H9 (cell line): ENCODE measurements at regions not wholly inside any gene's neighbourhood (a gene's known extent, or its start where the extent isn't known, plus 50 kb on each side); places are given as distances from the start of the nearest gene placed in this dataset.

Source experiments
- DNase-seq: peaks from one replicate; pipeline ENCODE4 v3.0.0-alpha.2; 2017
- H2AFZ ChIP-seq: one replicate; pipeline ENCODE4 v1.6.1; 2013; ENCODE audit warnings: mild to moderate bottlenecking, low read length, control low read depth, moderate library complexity
- H2AK5ac ChIP-seq: 2 replicates; pipeline ENCODE4 v1.6.1; 2013; ENCODE audit warnings: low read length, control low read depth, mixed read lengths; ENCODE audit not compliant: insufficient read length
- H2BK120ac ChIP-seq: one replicate; pipeline ENCODE4 v1.6.1; 2013; ENCODE audit warnings: low read depth, mild to moderate bottlenecking, low read length, control low read depth, inconsistent platforms; ENCODE audit not compliant: poor library complexity, severe bottlenecking
- H2BK12ac ChIP-seq: 2 replicates; pipeline ENCODE4 v1.6.1; 2013; ENCODE audit warnings: low read length, control low read depth, mixed read lengths, low read depth; ENCODE audit not compliant: insufficient read length
- H2BK15ac ChIP-seq: 2 replicates; pipeline ENCODE4 v1.6.1; 2013; ENCODE audit warnings: low read depth, low read length, control low read depth
- H2BK20ac ChIP-seq: one replicate; pipeline ENCODE4 v1.6.1; 2013; ENCODE audit warnings: low read depth, mild to moderate bottlenecking, low read length, control low read depth, inconsistent platforms; ENCODE audit not compliant: poor library complexity, severe bottlenecking
- H2BK5ac ChIP-seq: 2 replicates; pipeline ENCODE4 v1.6.1; 2013; ENCODE audit warnings: low read length, control low read depth, mixed read lengths; ENCODE audit not compliant: insufficient read length
- H3K14ac ChIP-seq: 2 replicates; pipeline ENCODE4 v1.6.1; 2013; ENCODE audit warnings: low read length, control low read depth; ENCODE audit not compliant: insufficient read depth
- H3K18ac ChIP-seq: 2 replicates; pipeline ENCODE4 v1.6.1; 2013; ENCODE audit warnings: low read depth, mild to moderate bottlenecking, mixed read lengths, low read length, control low read depth; ENCODE audit not compliant: insufficient read length
- H3K23ac ChIP-seq: 2 replicates; pipeline ENCODE4 v1.6.1; 2013; ENCODE audit warnings: low read length, control low read depth, mixed read lengths, low read depth; ENCODE audit not compliant: insufficient read length
- H3K23me2 ChIP-seq: 2 replicates; pipeline ENCODE4 v1.6.1; 2013; ENCODE audit warnings: low read depth, mild to moderate bottlenecking, mixed read lengths, low read length, control low read depth; ENCODE audit not compliant: insufficient read length, poor library complexity, severe bottlenecking
- H3K27ac ChIP-seq: 2 replicates; pipeline ENCODE4 v1.5.1; 2013; ENCODE audit warnings: low read length, control low read depth, mixed read lengths, low read depth; ENCODE audit not compliant: insufficient read length
- H3K27me3 ChIP-seq: 2 replicates; pipeline ENCODE4 v1.6.1; 2013; ENCODE audit warnings: low read length, control low read depth, inconsistent platforms; ENCODE audit not compliant: insufficient read depth
- H3K4ac ChIP-seq: 2 replicates; pipeline ENCODE4 v1.6.1; 2013; ENCODE audit warnings: low read depth, mild to moderate bottlenecking, control low read depth, inconsistent platforms, low read length, moderate library complexity
- H3K4me1 ChIP-seq: 2 replicates; pipeline ENCODE4 v1.6.1; 2013; ENCODE audit warnings: low read length, control low read depth, inconsistent platforms; ENCODE audit not compliant: insufficient read depth
- H3K4me2 ChIP-seq: 2 replicates; pipeline ENCODE4 v1.6.1; 2013; ENCODE audit warnings: low read length, control low read depth, mixed read lengths; ENCODE audit not compliant: insufficient read length, insufficient read depth
- H3K56ac ChIP-seq: 2 replicates; pipeline ENCODE4 v1.6.1; 2013; ENCODE audit warnings: low read depth, mild to moderate bottlenecking, mixed read lengths, low read length, control low read depth; ENCODE audit not compliant: insufficient read length
- H3K79me1 ChIP-seq: 2 replicates; pipeline ENCODE4 v1.6.1; 2013; ENCODE audit warnings: low read depth, mild to moderate bottlenecking, moderate library complexity, low read length, control low read depth, inconsistent platforms; ENCODE audit not compliant: insufficient read depth, poor library complexity, severe bottlenecking
- H3K79me2 ChIP-seq: 2 replicates; pipeline ENCODE4 v1.6.1; 2013; ENCODE audit warnings: low read length, control low read depth, inconsistent platforms; ENCODE audit not compliant: insufficient read depth
- H3K9ac ChIP-seq: 2 replicates; pipeline ENCODE4 v1.6.1; 2013; ENCODE audit warnings: low read length, control low read depth, mixed read lengths; ENCODE audit not compliant: insufficient read length; ENCODE audit errors: extremely low read depth
- H3K9me3 ChIP-seq: one replicate; pipeline ENCODE4 v1.6.1; 2013; ENCODE audit warnings: low read depth, low read length, inconsistent platforms; ENCODE audit not compliant: control insufficient read depth
- H3T11ph ChIP-seq: one replicate; pipeline ENCODE4 v1.6.1; 2013; ENCODE audit warnings: mild to moderate bottlenecking, low read length, control low read depth, inconsistent platforms
- H4K20me1 ChIP-seq: one replicate; pipeline ENCODE4 v1.6.1; 2013; ENCODE audit not compliant: control insufficient read depth, insufficient read length, insufficient read depth
- H4K5ac ChIP-seq: 2 replicates; pipeline ENCODE4 v1.6.1; 2013; ENCODE audit warnings: low read depth, mild to moderate bottlenecking, mixed read lengths, low read length, control low read depth; ENCODE audit not compliant: insufficient read length
- H4K8ac ChIP-seq: replicated peaks from 2 replicates; pipeline ENCODE4 v1.6.1; 2013; ENCODE audit warnings: low read length, control low read depth, mixed read lengths, low read depth; ENCODE audit not compliant: insufficient read length
- H4K91ac ChIP-seq: 2 replicates; pipeline ENCODE4 v1.6.1; 2013; ENCODE audit warnings: low read depth, mild to moderate bottlenecking, moderate library complexity, mixed read lengths, low read length, control low read depth; ENCODE audit not compliant: insufficient read length
- H3K27ac Mint-ChIP-seq, 3 experiments: 2 replicates in 2 of 3; 3 replicates in 1 of 3; pipeline ENCODE4 v1.8.0; 2020 to 2021; ENCODE audit warnings: mixed read lengths in 3 of 3, mild to moderate bottlenecking in 1 of 3, moderate library complexity in 1 of 3
- H3K27me3 Mint-ChIP-seq: 2 replicates; pipeline ENCODE4 v1.8.0; 2021; ENCODE audit warnings: low read depth, mild to moderate bottlenecking, moderate library complexity, mixed read lengths
- H3K36me3 Mint-ChIP-seq, 3 experiments: 2 replicates in 2 of 3; 3 replicates in 1 of 3; pipeline ENCODE4 v1.8.0; 2020 to 2021; ENCODE audit warnings: low read depth in 3 of 3, mixed read lengths in 3 of 3; ENCODE audit not compliant: insufficient read depth in 1 of 3
- H3K4me1 Mint-ChIP-seq, 2 experiments: 2 replicates each; pipeline ENCODE4 v1.8.0; 2020; ENCODE audit warnings: mixed read lengths in 2 of 2
- H3K4me3 Mint-ChIP-seq, 2 experiments: 2 replicates in 1 of 2; 3 replicates in 1 of 2; pipeline ENCODE4 v1.8.0; 2020 to 2021; ENCODE audit warnings: mild to moderate bottlenecking in 2 of 2, mixed read lengths in 2 of 2, moderate library complexity in 1 of 2
- H3K9me3 Mint-ChIP-seq, 2 experiments: 2 replicates in 1 of 2; 3 replicates in 1 of 2; pipeline ENCODE4 v1.8.0; 2020; ENCODE audit warnings: mild to moderate bottlenecking in 2 of 2, mixed read lengths in 2 of 2, moderate library complexity in 1 of 2
- WGBS: extraction: QIAGEN DNeasy Blood & Tissue Kit; methylation state at CpG from one replicate; pipeline ENCODE4 v1.1.7; 2013; ENCODE audit warnings: missing lambda C conversion rate, low lambda C conversion rate, mixed read lengths; ENCODE audit not compliant: insufficient read length; ENCODE audit errors: extremely low coverage; 5-methylcytosine and 5-hydroxymethylcytosine counted together
- TF ChIP-seq, protein P1 (sequence below): fragments of 200-600 bp; sonication (generic); conservative IDR thresholded peaks from 3 replicates; pipeline ENCODE4 v1.8.0; 2021; ENCODE audit warnings: antibody characterized with exemption, mild to moderate bottlenecking

DNA sequence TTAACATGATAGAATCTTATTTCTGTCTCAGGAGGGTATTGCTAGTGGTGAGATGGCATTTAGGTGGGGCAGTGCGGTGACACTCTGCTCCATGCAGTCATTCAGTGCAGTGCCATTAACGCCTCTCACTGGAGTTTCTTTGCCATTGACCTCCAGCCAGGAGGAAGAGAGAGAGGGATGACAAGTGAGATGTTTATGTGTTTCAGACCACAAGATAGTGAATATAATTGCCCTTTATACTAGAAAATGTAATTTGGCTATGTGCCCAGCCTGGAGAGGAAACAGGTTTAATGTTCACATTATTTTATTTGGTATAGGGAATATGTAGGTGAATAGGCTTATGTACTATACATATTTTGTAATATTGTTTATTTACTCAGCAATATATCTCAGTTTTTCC is 84.5 kb downstream of the ZIC1 start:
- TF ChIP-seq, protein P1, sequence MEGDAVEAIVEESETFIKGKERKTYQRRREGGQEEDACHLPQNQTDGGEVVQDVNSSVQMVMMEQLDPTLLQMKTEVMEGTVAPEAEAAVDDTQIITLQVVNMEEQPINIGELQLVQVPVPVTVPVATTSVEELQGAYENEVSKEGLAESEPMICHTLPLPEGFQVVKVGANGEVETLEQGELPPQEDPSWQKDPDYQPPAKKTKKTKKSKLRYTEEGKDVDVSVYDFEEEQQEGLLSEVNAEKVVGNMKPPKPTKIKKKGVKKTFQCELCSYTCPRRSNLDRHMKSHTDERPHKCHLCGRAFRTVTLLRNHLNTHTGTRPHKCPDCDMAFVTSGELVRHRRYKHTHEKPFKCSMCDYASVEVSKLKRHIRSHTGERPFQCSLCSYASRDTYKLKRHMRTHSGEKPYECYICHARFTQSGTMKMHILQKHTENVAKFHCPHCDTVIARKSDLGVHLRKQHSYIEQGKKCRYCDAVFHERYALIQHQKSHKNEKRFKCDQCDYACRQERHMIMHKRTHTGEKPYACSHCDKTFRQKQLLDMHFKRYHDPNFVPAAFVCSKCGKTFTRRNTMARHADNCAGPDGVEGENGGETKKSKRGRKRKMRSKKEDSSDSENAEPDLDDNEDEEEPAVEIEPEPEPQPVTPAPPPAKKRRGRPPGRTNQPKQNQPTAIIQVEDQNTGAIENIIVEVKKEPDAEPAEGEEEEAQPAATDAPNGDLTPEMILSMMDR = no peak
- H3K4ac ChIP-seq = no peak overlapping the region
- no peaks in the 10 kb centered on the region for H3K79me1 ChIP-seq
- H3K4me2 ChIP-seq = no peak overlapping the region
- H3K36me3 Mint-ChIP-seq = no peaks in the 10 kb centered on the region
- H3K18ac ChIP-seq = no peak overlapping the region
- no peaks in the 10 kb centered on the region for H3K4me1 Mint-ChIP-seq
- H2AK5ac ChIP-seq = no peak overlapping the region
- H2BK15ac ChIP-seq = no peak overlapping the region
- no peaks in the 10 kb centered on the region for H4K20me1 ChIP-seq
- H2AFZ ChIP-seq = no peak overlapping the region
- H3K56ac ChIP-seq = no peak overlapping the region
- H2BK12ac ChIP-seq = no peak overlapping the region
- H3K9me3 ChIP-seq = no peaks in the 10 kb centered on the region
- no peak overlapping the region for H2BK5ac ChIP-seq
- no peak overlapping the region for H2BK120ac ChIP-seq
- no peaks in the 10 kb centered on the region for H3K79me2 ChIP-seq
- no peak overlapping the region for H3K27ac ChIP-seq
- no peak overlapping the region for H3T11ph ChIP-seq
- H3K23ac ChIP-seq = no peak overlapping the region
- H4K8ac ChIP-seq = no peak overlapping the region
- H3K4me1 ChIP-seq = no peaks in the 10 kb centered on the region
- no peaks in the 10 kb centered on the region; the same call in 1 of the 2 replicates for H3K27me3 Mint-ChIP-seq
- H3K27ac Mint-ChIP-seq = no peak overlapping the region
- no peak overlapping the region for H4K5ac ChIP-seq
- no peak overlapping the region for H2BK20ac ChIP-seq
- no CpG with 5 or more reads among the region's 2 CpGs for WGBS
- no peaks in the 10 kb centered on the region for H3K23me2 ChIP-seq
- H3K9me3 Mint-ChIP-seq = no peaks in the 10 kb centered on the region; a peak in 1 of 5 replicates
- no peak overlapping the region for H4K91ac ChIP-seq
- no peak for DNase-seq
- no peaks in the 10 kb centered on the region for H3K27me3 ChIP-seq
- H3K9ac ChIP-seq = no peak overlapping the region
- H3K4me3 Mint-ChIP-seq = no peak overlapping the region
- no peak overlapping the region for H3K14ac ChIP-seq
